Prostate gland (tissue), 2 donors: ENCODE measurements at regions not wholly inside any gene's neighbourhood (a gene's known extent, or its start where the extent isn't known, plus 50 kb on each side); places are given as distances from the start of the nearest gene placed in this dataset.

ENCODE experiments used
- DNase-seq: peaks from one replicate; pipeline ENCODE4 v3.0.0-alpha.2; 2019; ENCODE audit warnings: low spot score
- H3K27ac ChIP-seq, 2 donors: fragments of 200-600 bp; sonication (generic); 2 replicates each; pipeline ENCODE4 v1.5.1; 2017 to 2019
- H3K27me3 ChIP-seq: fragments of 200-600 bp; sonication (generic); replicated peaks from 2 replicates; pipeline ENCODE4 v1.5.1; 2019; ENCODE audit not compliant: insufficient read depth
- H3K36me3 ChIP-seq, 2 donors: fragments of 200-600 bp; sonication (generic); 1 replicate in 1 of 2; 2 replicates in 1 of 2; pipeline versions ENCODE4 v1.5.1 to v1.8.1; 2017 to 2019
- H3K4me1 ChIP-seq: fragments of 200-600 bp; sonication (generic); replicated peaks from 2 replicates; pipeline ENCODE4 v1.5.1; 2019
- H3K4me3 ChIP-seq, 2 donors: fragments of 200-600 bp; sonication (generic); 2 replicates each; pipeline ENCODE4 v1.5.1; 2017 to 2019
- H3K9me3 ChIP-seq: fragments of 200-600 bp; sonication (generic); 2 replicates; pipeline ENCODE4 v1.5.1; 2017
- POLR2A ChIP-seq: fragments of 450-650 bp; IDR thresholded peaks from one replicate; pipeline ENCODE4 v1.6.1; 2016; ENCODE audit warnings: antibody characterized with exemption, mild to moderate bottlenecking
- POLR2AphosphoS5 ChIP-seq: sonication (generic); formaldehyde crosslinking; IDR thresholded peaks from one replicate; pipeline ENCODE4 v1.6.1; 2017; ENCODE audit warnings: antibody characterized with exemption
- WGBS: methylation state at CpG from one replicate; pipeline ENCODE4 v1.1.5; 2018; 5-methylcytosine and 5-hydroxymethylcytosine counted together
- intact Hi-C: fragments of 100-400 bp; cut with DNase I; formaldehyde crosslinking; loops from one replicate; pipeline ENCODE4 v1.14.2; 2022
- TF ChIP-seq, protein P1 (sequence below), 4 experiments: fragments of 200-600 bp in 2 of 4; fragments of 450-650 bp in 2 of 4; sonication (generic) in 2 of 4; IDR thresholded peaks; 1 replicate in 3 of 4; 2 replicates in 1 of 4; pipeline ENCODE4 v1.5.1; 2016 to 2019; ENCODE audit warnings: antibody characterized with exemption in 4 of 4, mild to moderate bottlenecking in 2 of 4, moderate library complexity in 2 of 4

DNA sequence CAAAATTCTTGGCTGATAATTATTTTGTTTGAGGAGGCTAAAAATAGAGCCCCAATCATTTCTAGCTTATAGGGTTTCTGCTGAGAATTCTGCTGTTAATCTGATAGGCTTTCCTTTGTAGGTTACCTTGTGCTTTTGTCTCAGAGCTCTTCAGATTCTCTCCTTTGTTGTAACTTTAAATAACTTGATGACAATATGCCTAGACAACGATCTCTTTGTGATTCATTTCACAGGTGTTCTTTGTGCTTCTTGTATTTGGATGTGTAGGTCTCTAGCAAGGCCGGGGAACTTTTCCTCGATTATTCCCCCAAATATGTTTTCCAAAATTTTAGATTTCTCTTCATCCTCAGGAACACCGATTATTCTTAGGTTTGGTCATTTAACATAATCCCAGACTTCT is 376.5 kb upstream of the MAN1A1 start:
- Histone ChIP-seq H3K4me1 (no peaks in the 10 kb centered on the region), H3K27ac (no peak overlapping the region), H3K4me3 (no peak overlapping the region), H3K36me3 (no peaks in the 10 kb centered on the region), H3K27me3 (no peaks in the 10 kb centered on the region), H3K9me3 (no peaks in the 10 kb centered on the region)
- DNase-seq = no peak
- intact Hi-C loops = no loop called here
- 82% methylated on average over 4 of the region's 4 CpGs for WGBS
- TF ChIP-seq POLR2A (no peak), POLR2AphosphoS5 (no peak)

- WGBS = 84% methylated on average over 2 of the region's 2 CpGs
- H3K9me3 ChIP-seq = no peaks in the 10 kb centered on the region
- H3K27ac ChIP-seq = no peak overlapping the region
- H3K4me1 ChIP-seq = no peaks in the 10 kb centered on the region
- no peaks in the 10 kb centered on the region for H3K27me3 ChIP-seq
- DNase-seq = no peak
- intact Hi-C loops = no loop called here
- no peak overlapping the region for H3K4me3 ChIP-seq
- H3K36me3 ChIP-seq = no peaks in the 10 kb centered on the region
- TF ChIP-seq POLR2AphosphoS5 = no peak
- TF ChIP-seq POLR2A = no peak
- TF ChIP-seq, protein P1, sequence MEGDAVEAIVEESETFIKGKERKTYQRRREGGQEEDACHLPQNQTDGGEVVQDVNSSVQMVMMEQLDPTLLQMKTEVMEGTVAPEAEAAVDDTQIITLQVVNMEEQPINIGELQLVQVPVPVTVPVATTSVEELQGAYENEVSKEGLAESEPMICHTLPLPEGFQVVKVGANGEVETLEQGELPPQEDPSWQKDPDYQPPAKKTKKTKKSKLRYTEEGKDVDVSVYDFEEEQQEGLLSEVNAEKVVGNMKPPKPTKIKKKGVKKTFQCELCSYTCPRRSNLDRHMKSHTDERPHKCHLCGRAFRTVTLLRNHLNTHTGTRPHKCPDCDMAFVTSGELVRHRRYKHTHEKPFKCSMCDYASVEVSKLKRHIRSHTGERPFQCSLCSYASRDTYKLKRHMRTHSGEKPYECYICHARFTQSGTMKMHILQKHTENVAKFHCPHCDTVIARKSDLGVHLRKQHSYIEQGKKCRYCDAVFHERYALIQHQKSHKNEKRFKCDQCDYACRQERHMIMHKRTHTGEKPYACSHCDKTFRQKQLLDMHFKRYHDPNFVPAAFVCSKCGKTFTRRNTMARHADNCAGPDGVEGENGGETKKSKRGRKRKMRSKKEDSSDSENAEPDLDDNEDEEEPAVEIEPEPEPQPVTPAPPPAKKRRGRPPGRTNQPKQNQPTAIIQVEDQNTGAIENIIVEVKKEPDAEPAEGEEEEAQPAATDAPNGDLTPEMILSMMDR (IDR thresholded peaks at IDR 0.05) = no peak
These were observed 370.6 kb upstream of the MAN1A1 start for GRCh38 chr6:119720160-119720559.

DNA sequence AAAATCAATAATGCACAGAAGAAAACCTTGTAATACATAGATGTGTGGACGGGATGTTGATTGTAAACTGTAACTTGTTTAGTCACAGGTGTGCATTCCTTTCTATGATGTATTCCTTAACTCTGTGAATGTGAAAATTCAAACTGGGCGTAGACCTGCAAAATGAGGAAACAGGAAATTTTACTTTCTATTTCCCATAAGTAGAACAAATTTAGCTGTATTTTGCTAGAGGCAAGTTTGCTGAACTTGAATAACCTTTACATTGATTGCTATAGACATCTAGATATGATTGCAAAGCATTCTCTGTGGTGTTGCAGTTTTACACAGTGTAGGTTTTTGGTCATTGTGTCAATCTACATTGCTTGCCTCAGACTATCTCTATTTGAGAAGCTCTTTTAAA is 368.4 kb upstream of the MAN1A1 start:
- Histone ChIP-seq H3K27ac (no peak overlapping the region), H3K4me1 (no peaks in the 10 kb centered on the region), H3K27me3 (no peaks in the 10 kb centered on the region), H3K4me3 (no peak overlapping the region), H3K9me3 (no peaks in the 10 kb centered on the region), H3K36me3 (no peaks in the 10 kb centered on the region)
- no peak for DNase-seq
- intact Hi-C loops = loop anchor here (10.0 kb wide), 1 partner anchor 573 kb away; no protein-coding TSS in a partner anchor
- TF ChIP-seq, protein P1 (IDR thresholded peaks at IDR 0.05) = no peak
- TF ChIP-seq POLR2A (no peak), POLR2AphosphoS5 (no peak)
- WGBS = 87% methylated on average over 2 of the region's 2 CpGs

GRCh38 chr6:119716668-119717270 is 367.2 kb upstream of the MAN1A1 start:
- Histone ChIP-seq H3K27ac (no peak overlapping the region), H3K4me1 (no peaks in the 10 kb centered on the region), H3K36me3 (no peaks in the 10 kb centered on the region), H3K9me3 (no peaks in the 10 kb centered on the region), H3K27me3 (no peaks in the 10 kb centered on the region), H3K4me3 (no peak overlapping the region)
- WGBS = 94% methylated on average over 2 of the region's 2 CpGs
- intact Hi-C loops = loop anchor here (10.0 kb wide), 1 partner anchor 572 kb away; no protein-coding TSS in a partner anchor
- TF ChIP-seq POLR2AphosphoS5 (no peak), POLR2A (no peak)
- TF ChIP-seq, protein P1 (IDR thresholded peaks at IDR 0.05) = no peak
- DNase-seq = no peak

DNA sequence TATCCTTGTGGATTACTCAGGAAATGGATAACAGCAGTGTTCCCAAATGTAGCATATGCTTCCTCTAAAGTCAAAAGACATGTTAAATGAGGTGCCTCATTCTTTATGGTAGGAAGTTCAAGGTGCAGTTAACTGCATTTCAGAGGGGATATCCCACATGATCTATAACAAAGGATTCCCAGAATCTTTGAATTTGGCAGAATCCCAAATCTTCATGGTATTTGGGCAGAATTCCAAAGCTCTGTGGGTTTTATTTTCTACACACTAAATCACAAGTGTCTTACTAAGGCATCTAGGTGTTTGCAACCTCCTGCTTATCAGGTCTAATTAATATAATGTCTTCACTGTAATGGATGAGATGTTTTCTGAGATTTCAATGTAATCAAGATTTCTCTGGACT is 364.3 kb upstream of the MAN1A1 start:
- Histone ChIP-seq H3K27me3 (no peaks in the 10 kb centered on the region), H3K4me1 (no peaks in the 10 kb centered on the region), H3K9me3 (no peaks in the 10 kb centered on the region), H3K4me3 (no peak overlapping the region), H3K36me3 (no peaks in the 10 kb centered on the region), H3K27ac (no peak overlapping the region)
- no peak for DNase-seq
- intact Hi-C loops = loop anchor here (10.0 kb wide), 1 partner anchor 569 kb away; no protein-coding TSS in a partner anchor
- no peak for TF ChIP-seq POLR2A

GRCh38 chr6:119686644-119687043 is 337.1 kb upstream of the MAN1A1 start:
- no peak overlapping the region for H3K4me3 ChIP-seq
- H3K36me3 ChIP-seq = no peaks in the 10 kb centered on the region
- intact Hi-C loops = no loop called here
- TF ChIP-seq, protein P1 (IDR thresholded peaks at IDR 0.05) = no peak
- no peak for TF ChIP-seq POLR2AphosphoS5
- TF ChIP-seq POLR2A = no peak
- H3K27ac ChIP-seq = no peak overlapping the region
- H3K4me1 ChIP-seq = no peaks in the 10 kb centered on the region
- no peaks in the 10 kb centered on the region for H3K27me3 ChIP-seq
- H3K9me3 ChIP-seq = no peaks in the 10 kb centered on the region
- DNase-seq = no peak
- 81% methylated on average over 1 of the region's 1 CpG for WGBS
